NT2/D1 (cell line): ENCODE measurements at regions not wholly inside any gene's neighbourhood (a gene's known extent, or its start where the extent isn't known, plus 50 kb on each side); places are given as distances from the start of the nearest gene placed in this dataset.

Experiments used
- SUZ12 ChIP-seq: IDR thresholded peaks from 2 replicates; pipeline ENCODE4 v1.6.1; 2011; ENCODE audit not compliant: insufficient read length, insufficient read depth; ENCODE audit errors: extremely low read depth
- YY1 ChIP-seq: IDR thresholded peaks from 2 replicates; pipeline ENCODE4 v1.6.1; 2011; ENCODE audit not compliant: insufficient read length, insufficient read depth

GRCh38 chr2:152929628-152930027 lies 211.2 kb downstream of the ARL6IP6 start:
- TF ChIP-seq SUZ12 (no peak), YY1 (no peak)
